Gastroesophageal sphincter (tissue), 3 donors: ENCODE measurements at regions not wholly inside any gene's neighbourhood (a gene's known extent, or its start where the extent isn't known, plus 50 kb on each side); places are given as distances from the start of the nearest gene placed in this dataset.

Experiments
- CTCF ChIP-seq, 4 experiments: fragments of 200-600 bp in 2 of 4; fragments of 450-650 bp in 2 of 4; sonication (generic) in 1 of 4; IDR thresholded peaks; one replicate each; pipeline ENCODE4 v1.5.1; 2017 to 2019; ENCODE audit warnings: antibody characterized with exemption in 4 of 4, mild to moderate bottlenecking in 2 of 4, moderate library complexity in 2 of 4
- POLR2A ChIP-seq, 2 donors: fragments of 450-650 bp; IDR thresholded peaks; one replicate each; pipeline ENCODE4 v1.6.1; 2017; ENCODE audit warnings: antibody characterized with exemption in 2 of 2, mild to moderate bottlenecking in 2 of 2, moderate library complexity in 1 of 2
- POLR2AphosphoS5 ChIP-seq: sonication (generic); formaldehyde crosslinking; IDR thresholded peaks from one replicate; pipeline ENCODE4 v1.6.1; 2017; ENCODE audit warnings: antibody characterized with exemption

DNA sequence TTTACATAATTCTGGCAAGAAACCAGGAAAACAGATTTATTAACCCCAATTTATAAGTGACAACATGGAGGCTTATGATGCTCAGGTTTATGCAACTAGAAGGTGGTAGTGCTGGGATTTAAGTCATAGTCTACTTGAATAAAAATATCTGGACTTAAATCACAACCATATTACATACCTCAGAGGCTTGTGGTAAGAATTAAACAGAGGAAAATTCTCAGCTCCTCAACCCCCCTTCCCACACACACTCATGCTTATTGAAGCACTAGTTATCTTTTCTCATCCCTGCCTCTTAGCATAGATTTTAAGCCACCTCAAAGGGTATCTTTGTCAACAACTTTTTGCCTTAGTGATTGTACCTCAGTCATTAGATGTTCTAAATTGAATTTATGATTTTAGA, 731.0 kb downstream of the PRELID2 start:
- TF ChIP-seq CTCF (IDR thresholded peaks at IDR 0.05) (no peak), POLR2A (IDR thresholded peaks at IDR 0.05) (no peak), POLR2AphosphoS5 (no peak)
